ENCODE measurements at regions not wholly inside any gene's neighbourhood (a gene's known extent, or its start where the extent isn't known, plus 50 kb on each side); places are given as distances from the start of the nearest gene placed in this dataset.

DNA sequence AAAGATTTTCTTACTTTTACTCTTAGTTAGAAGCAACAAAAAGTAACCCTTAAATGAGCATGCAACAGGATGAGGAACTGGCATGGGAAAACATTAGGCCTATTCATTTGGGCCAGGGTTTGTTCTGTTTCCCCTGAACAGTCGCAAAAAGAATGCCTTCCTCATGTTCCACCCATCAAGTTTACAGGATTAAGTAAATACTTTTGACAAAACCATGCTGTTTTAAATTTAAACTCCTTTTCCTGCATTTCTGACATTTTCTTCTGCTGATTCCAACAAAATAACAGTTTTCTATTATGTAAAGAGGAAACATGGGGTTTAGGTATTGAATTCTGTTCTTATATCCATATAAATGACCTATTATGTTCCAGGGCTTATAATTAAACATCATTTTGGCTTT, 236.6 kb upstream of the ACTBL2 start:
- TF ChIP-seq, protein P1, sequence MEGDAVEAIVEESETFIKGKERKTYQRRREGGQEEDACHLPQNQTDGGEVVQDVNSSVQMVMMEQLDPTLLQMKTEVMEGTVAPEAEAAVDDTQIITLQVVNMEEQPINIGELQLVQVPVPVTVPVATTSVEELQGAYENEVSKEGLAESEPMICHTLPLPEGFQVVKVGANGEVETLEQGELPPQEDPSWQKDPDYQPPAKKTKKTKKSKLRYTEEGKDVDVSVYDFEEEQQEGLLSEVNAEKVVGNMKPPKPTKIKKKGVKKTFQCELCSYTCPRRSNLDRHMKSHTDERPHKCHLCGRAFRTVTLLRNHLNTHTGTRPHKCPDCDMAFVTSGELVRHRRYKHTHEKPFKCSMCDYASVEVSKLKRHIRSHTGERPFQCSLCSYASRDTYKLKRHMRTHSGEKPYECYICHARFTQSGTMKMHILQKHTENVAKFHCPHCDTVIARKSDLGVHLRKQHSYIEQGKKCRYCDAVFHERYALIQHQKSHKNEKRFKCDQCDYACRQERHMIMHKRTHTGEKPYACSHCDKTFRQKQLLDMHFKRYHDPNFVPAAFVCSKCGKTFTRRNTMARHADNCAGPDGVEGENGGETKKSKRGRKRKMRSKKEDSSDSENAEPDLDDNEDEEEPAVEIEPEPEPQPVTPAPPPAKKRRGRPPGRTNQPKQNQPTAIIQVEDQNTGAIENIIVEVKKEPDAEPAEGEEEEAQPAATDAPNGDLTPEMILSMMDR (optimal IDR thresholded peaks at IDR 0.05 in 1 of 3, IDR thresholded peaks at IDR 0.05 in 1 of 3, conservative IDR thresholded peaks at IDR 0.05 in 1 of 3; ENCODE audit: extremely low read depth in 1 of 3, insufficient read depth in 2 of 3, low read length in 3 of 3): no peak
- no peak for TF ChIP-seq EZH2 (IDR thresholded peaks at IDR 0.05; ENCODE audit: low read length)
- no peak overlapping the region for H3K9ac ChIP-seq (ENCODE audit: control insufficient read depth, extremely low read depth, insufficient read depth, low read length)
- no peak overlapping the region for H3K27ac ChIP-seq (ENCODE audit: control insufficient read depth, insufficient read depth, low read length)
- no peaks in the 10 kb centered on the region for H3K9me3 ChIP-seq (ENCODE audit: control insufficient read depth, low read depth, low read length)
- no peaks in the 10 kb centered on the region for H3K36me3 ChIP-seq (ENCODE audit: control insufficient read depth in 2 of 2, extremely low read depth in 1 of 2, insufficient read depth in 2 of 2, low read length in 2 of 2)
- H3K4me1 ChIP-seq (ENCODE audit: control insufficient read depth, extremely low read depth, insufficient read depth, low read length): peaks cover 6% of the 10 kb centered on the region
- DNase-seq (ENCODE audit: low read depth, low spot score): no peak
- no peaks in the 10 kb centered on the region for H3K27me3 ChIP-seq (ENCODE audit: control insufficient read depth, extremely low read depth, insufficient read depth, low read length)
- no peaks in the 10 kb centered on the region for H3K79me2 ChIP-seq (ENCODE audit: control insufficient read depth, insufficient read depth, low read length)
- H4K20me1 ChIP-seq (ENCODE audit: control insufficient read depth, extremely low read depth, insufficient read depth, low read length): no peaks in the 10 kb centered on the region
- no peak for FAIRE-seq
- H2AFZ ChIP-seq (ENCODE audit: control insufficient read depth, low read length): no peak overlapping the region
- H3K4me3 ChIP-seq (ENCODE audit: control insufficient read depth in 2 of 3, extremely low read depth in 1 of 3, insufficient read depth in 2 of 3, low read depth in 1 of 3, low read length in 3 of 3): no peak overlapping the region
- H3K4me2 ChIP-seq (ENCODE audit: control insufficient read depth, extremely low read depth, insufficient read depth, low read depth, low read length): no peak overlapping the region
- dilution Hi-C loops (cut with MboI; ENCODE audit: extremely low pct_ligation_motif_present, low sequenced_read_pairs): no loop called here
- no peaks in the 10 kb centered on the region for H3K9me1 ChIP-seq (ENCODE audit: control insufficient read depth, extremely low read depth, insufficient read depth, low read length)

DNA sequence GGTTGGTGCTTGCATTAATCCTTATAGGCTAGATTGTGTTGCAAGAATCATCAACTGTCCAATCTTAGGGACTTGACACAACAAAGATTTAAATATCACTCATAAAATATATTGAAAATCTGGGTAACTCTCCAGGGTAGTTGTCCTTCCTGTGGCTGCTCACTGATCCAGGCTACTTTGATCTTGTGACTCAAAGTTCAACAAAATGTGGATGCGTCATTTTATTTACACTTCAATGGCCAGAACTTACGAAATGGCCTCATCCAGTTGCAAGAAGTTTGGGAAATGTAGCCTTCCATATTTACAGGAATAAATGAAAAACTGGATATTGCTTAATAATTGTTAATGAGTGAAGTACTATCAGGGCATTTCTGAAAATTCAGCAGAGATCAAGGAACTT, 235.5 kb upstream of the ACTBL2 start:
- H3K79me2 ChIP-seq (ENCODE audit: control insufficient read depth, insufficient read depth, low read length): no peaks in the 10 kb centered on the region
- no peak for TF ChIP-seq EZH2 (IDR thresholded peaks at IDR 0.05; ENCODE audit: low read length)
- TF ChIP-seq, protein P1 (optimal IDR thresholded peaks at IDR 0.05 in 1 of 3, IDR thresholded peaks at IDR 0.05 in 1 of 3, conservative IDR thresholded peaks at IDR 0.05 in 1 of 3; ENCODE audit: extremely low read depth in 1 of 3, insufficient read depth in 2 of 3, low read length in 3 of 3): no peak
- H2AFZ ChIP-seq (ENCODE audit: control insufficient read depth, low read length): no peak overlapping the region
- no peak for DNase-seq (ENCODE audit: low read depth, low spot score)
- H3K9me3 ChIP-seq (ENCODE audit: control insufficient read depth, low read depth, low read length): no peaks in the 10 kb centered on the region
- peaks cover 5% of the 10 kb centered on the region for H3K4me1 ChIP-seq (ENCODE audit: control insufficient read depth, extremely low read depth, insufficient read depth, low read length)
- no peaks in the 10 kb centered on the region for H4K20me1 ChIP-seq (ENCODE audit: control insufficient read depth, extremely low read depth, insufficient read depth, low read length)
- no peaks in the 10 kb centered on the region for H3K27me3 ChIP-seq (ENCODE audit: control insufficient read depth, extremely low read depth, insufficient read depth, low read length)
- H3K9ac ChIP-seq (ENCODE audit: control insufficient read depth, extremely low read depth, insufficient read depth, low read length): no peak overlapping the region
- no peaks in the 10 kb centered on the region for H3K36me3 ChIP-seq (ENCODE audit: control insufficient read depth in 2 of 2, extremely low read depth in 1 of 2, insufficient read depth in 2 of 2, low read length in 2 of 2)
- H3K4me3 ChIP-seq (ENCODE audit: control insufficient read depth in 2 of 3, extremely low read depth in 1 of 3, insufficient read depth in 2 of 3, low read depth in 1 of 3, low read length in 3 of 3): no peak overlapping the region
- H3K27ac ChIP-seq (ENCODE audit: control insufficient read depth, insufficient read depth, low read length): no peak overlapping the region
- dilution Hi-C loops (cut with MboI; ENCODE audit: extremely low pct_ligation_motif_present, low sequenced_read_pairs): no loop called here
- no peaks in the 10 kb centered on the region for H3K9me1 ChIP-seq (ENCODE audit: control insufficient read depth, extremely low read depth, insufficient read depth, low read length)
- no peak overlapping the region for H3K4me2 ChIP-seq (ENCODE audit: control insufficient read depth, extremely low read depth, insufficient read depth, low read depth, low read length)
- FAIRE-seq: no peak
